Stimulated activated CD8-positive, alpha-beta memory T cell treated with anti-CD3 and anti-CD28 coated beads, Interleukin-2, amount 100 ng/mL, for 1 hour (primary cell): ENCODE measurements at regions not wholly inside any gene's neighbourhood (a gene's known extent, or its start where the extent isn't known, plus 50 kb on each side); places are given as distances from the start of the nearest gene placed in this dataset.
"Not testable (repeated sequence)": the region's sequence is repeated elsewhere in the genome, so short reads cannot be mapped to it uniquely, and the experiment has no call there.

Experiments
- DNase-seq, 2 donors: peaks; one replicate each; pipeline ENCODE4 v3.0.0-alpha.2; 2020; ENCODE audit warnings: low read depth in 2 of 2

- no peak for DNase-seq
These were observed 117.1 kb upstream of the CCDC28A start for GRCh38 chr6:138656364-138657064.

DNA sequence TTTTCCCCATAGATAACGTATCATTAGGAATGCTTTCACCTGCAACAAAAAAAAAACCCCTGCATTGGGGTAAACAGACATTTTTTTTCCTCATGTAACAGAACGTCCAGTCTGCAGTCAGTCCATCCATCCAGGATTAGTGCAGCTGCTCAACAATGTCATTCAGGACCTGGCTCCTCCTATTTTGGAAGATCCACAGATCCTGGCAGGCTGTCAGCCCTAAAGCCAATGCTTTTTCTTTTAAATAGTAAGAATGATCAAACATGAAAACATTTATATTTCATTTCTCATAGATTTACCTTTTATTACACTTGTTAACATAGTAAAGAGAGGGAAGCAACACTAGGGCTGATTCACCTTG, 116.5 kb upstream of the CCDC28A start:
- no peak for DNase-seq

- DNase-seq: no peak
These were observed 113.6 kb upstream of the CCDC28A start for GRCh38 chr6:138659998-138660397.

DNA sequence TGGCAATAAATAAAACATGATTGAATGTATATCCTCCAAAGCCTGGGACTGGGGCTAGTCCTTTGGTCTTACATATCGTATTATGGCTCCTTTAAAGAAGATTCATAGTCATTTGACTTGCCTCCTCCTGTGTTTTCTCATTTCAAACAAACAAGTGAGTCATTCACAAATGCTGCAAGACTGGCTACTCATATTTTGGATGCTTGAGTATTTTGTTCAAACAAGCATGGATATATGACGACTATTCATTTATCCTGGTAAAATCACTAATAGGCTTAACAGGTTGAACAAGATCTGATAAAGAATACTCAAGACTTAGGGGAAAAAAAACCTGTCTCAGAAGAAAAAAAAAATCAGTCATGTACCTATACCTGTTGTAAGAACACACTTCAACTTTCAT, 111.1 kb upstream of the CCDC28A start:
- DNase-seq: no peak

GRCh38 chr6:138663892-138664291, 109.7 kb upstream of the CCDC28A start:
- DNase-seq: no peak

DNA sequence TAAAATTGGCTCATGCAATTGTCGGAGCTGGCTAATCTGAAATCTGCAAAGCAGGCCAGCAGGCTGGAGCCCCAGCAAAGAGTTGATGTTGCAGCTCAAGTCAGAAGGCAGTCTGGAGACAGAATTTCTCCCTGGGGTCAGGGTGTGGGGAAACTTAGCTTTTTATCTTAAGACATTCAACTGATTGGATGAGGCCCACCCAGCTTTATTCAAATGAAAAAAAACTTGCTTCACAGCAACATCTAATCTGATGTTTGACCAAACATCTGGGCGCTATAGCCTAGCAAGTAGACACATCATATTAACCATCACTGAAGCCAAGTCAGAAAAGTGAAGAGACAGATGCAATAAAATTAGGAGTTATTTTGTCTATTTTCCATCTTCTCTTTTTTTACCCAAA, 108.8 kb upstream of the CCDC28A start:
- no peak for DNase-seq

DNA sequence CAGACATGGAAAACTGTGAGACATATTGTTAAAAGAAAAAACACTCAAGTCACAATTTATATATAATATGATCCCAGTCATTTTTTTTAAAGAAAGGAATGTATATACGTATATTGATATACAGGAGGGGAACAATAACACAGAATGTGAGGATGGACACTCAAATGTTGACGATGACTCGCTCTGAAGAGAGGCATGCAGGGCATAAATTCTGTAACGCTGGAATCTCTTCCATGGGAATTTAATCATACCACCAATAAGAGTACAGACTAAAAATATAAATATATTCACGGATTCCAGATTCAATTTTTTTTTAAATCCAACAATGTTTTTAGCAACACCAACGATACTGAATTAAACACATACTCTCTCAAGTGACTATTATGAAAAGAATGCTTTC, 106.9 kb upstream of the CCDC28A start:
- no peak for DNase-seq

GRCh38 chr6:138667408-138667807, 106.2 kb upstream of the CCDC28A start:
- no peak for DNase-seq

DNA sequence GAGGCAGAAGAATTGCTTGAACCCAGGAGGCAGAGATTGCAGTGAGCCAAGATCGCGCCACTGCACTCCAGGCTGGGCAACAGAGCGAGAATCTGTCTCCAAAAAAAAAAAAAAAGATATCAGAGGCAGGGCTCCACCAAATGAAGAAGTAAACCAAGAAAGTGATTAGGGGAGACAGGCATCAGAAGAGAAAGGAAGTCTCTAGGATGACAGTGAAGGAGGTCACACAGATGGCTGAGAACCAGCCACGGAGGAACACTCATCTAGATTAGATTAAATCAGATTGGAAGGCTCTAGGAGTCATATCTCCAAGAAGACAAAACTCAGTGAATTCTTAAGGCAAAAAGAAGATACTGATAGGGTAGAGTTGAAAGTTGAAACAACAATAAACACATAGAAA, 102.2 kb upstream of the CCDC28A start:
- no peak for DNase-seq

- no peak for DNase-seq
These were observed 100.1 kb upstream of the CCDC28A start for GRCh38 chr6:138673346-138674014.

DNA sequence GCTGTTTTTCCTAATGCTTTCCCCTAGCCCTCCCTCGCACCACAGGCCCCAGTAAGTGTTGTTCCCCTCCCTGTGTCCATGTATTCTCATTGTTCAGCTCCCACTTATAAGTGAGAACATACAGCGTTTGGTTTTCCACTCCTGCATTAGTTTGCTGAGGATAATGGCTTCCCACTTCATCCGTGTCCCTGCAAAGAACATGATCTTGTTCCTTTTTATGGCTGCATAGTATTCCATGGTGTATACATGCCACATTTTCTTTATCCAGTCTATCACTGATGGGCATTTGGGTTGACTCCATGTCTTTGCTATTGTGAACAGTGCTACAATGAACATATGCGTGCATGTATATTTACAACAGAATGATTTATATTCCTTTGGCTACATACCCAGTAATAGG, 99.1 kb upstream of the CCDC28A start:
- not testable (repeated sequence) for DNase-seq

GRCh38 chr6:138677538-138677937, 96.0 kb upstream of the CCDC28A start:
- no peak for DNase-seq

GRCh38 chr6:138678168-138678567, 95.4 kb upstream of the CCDC28A start:
- DNase-seq: no peak

DNA sequence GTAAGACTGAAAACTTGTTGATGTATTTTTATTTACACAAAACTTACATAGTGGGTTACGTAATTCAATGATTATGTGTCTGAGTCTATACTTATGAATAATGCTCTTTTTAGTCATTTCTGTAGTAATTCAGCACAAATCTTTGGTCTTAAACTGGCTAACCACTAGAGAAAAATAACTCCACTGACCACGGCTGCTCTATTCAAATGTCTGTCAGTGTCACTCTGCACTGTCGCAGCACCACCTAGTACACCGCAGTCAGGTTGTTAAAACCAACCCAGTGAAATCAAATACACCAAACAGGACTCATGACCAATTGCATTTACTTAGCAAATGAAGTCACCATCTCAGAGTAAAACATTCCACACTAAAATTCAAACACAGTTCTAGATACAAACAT, 93.5 kb upstream of the CCDC28A start:
- no peak for DNase-seq

GRCh38 chr6:138681627-138682026, 91.9 kb upstream of the CCDC28A start:
- no peak for DNase-seq

DNA sequence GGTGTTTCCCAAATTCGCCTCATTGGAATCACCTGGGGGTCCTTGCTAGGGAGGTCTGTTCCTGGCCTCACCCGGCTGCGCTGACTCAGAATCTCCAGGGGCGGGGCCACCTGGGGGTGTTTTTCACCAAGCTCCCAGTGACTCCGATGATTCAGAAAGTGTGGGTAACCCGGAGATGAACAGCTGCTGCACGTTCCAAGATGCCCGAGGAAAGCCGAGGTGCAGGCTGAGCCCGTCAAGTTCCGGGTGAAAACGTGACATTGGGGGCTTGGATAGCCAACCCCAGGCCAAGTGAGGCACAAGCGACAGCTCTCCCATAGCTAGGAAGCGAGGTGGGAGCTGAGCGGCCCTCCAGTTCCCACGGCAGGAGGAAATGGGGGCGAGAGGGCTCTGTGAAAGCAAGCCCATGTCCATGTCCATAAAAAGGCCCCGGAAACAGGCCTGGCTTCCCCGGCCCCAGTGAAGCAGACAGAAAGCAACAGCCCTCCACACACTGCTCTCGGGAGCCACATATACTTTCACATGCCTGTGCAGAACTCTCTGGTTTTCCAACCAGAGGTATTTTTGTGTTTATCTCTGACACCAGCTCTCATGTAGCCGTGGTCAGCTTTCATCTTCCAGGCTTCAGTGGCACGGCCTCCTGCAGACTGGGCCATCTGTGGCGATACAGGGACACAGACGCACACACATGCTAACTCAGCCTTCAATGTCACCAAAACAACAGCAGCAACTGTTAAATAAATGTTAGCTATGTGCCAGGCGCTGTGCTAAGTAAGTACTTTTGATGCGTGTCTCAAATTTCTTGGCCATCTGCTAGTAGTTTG, 90.7 kb upstream of the CCDC28A start:
- DNase-seq: no peak

DNA sequence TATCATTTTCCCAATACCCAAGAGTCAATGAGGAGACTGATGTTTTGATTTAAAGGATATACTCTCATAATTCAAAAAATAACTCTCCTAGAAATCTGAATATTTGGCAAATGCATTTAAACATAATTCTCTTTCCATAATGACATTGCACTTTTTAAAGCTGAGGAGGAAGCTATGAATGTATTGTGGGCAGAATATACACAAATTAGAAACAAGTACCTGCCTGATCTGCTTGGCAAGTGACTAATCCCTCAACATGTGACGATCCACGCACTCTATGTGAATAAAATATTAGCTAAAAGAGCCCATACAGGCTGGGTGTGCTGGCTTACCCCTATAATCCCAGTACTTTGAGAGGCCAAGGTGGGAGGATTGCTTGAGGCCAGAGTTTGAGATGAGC, 88.3 kb upstream of the CCDC28A start:
- no peak for DNase-seq

GRCh38 chr6:138685781-138686180, 87.8 kb upstream of the CCDC28A start:
- no peak for DNase-seq

DNA sequence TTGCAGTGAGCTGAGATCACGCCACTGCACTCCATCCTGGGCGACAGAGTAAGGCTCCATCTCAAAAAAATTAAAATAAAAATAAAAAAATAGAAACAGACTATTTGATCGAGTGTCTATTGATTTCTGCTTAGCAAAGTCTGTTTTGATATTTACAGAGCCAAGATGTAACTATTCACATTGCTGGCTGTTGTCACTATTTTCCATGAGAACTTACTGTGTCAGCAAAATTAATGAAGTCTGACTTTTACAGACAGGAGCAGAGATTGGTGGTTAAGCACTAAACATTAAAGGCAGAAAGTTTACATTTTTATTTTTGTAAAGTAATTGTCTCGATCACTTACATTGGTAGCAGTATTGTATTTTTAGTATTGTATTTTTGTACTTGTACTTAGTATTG, 85.0 kb upstream of the CCDC28A start:
- no peak for DNase-seq

GRCh38 chr6:138689849-138690248, 83.7 kb upstream of the CCDC28A start:
- DNase-seq: no peak

GRCh38 chr6:138690975-138691594, 82.5 kb upstream of the CCDC28A start:
- no peak for DNase-seq

- DNase-seq: no peak
These were observed 81.9 kb upstream of the CCDC28A start for GRCh38 chr6:138691595-138692057.
